Naive thymus-derived CD8-positive, alpha-beta T cell (primary cell): ENCODE measurements at regions not wholly inside any gene's neighbourhood (a gene's known extent, or its start where the extent isn't known, plus 50 kb on each side); places are given as distances from the start of the nearest gene placed in this dataset.

Source experiments
- ATAC-seq, 2 donors: fragments of 150-1000 bp; cut with Tn5 transposase in 1 of 2; sonication (Bioruptor Pico), chemical (Tn5 transposase) in 1 of 2; 1 replicate in 1 of 2; 2 replicates in 1 of 2; pipeline ENCODE4 v1.10.0; 2021; ENCODE audit warnings: mild to moderate bottlenecking in 2 of 2, moderate library complexity in 2 of 2
- POLR2A ChIA-PET: fragments of 350-600 bp; sonication (Branson Sonifier 250); formaldehyde crosslinking; loops from one replicate; lab custom pipeline; 2021; ENCODE audit warnings: antibody characterized with exemption; lab: Charles Lee
- DNase-seq, 10 donors: peaks; one replicate each; pipeline versions ENCODE4 v3.0.0 to v3.0.0-alpha.2; 2020 to 2022
- H3K27ac Mint-ChIP-seq, 10 donors: one replicate each; pipeline ENCODE4 v1.8.0; 2020 to 2022; ENCODE audit warnings: mild to moderate bottlenecking in 10 of 10, mixed read lengths in 10 of 10, moderate library complexity in 4 of 10, inconsistent platforms in 1 of 10
- H3K27me3 Mint-ChIP-seq, 5 donors: one replicate each; pipeline ENCODE4 v1.8.0; 2021 to 2022; ENCODE audit warnings: mixed read lengths in 5 of 5
- H3K36me3 Mint-ChIP-seq, 3 donors: one replicate each; pipeline ENCODE4 v1.8.0; 2020 to 2022; ENCODE audit warnings: mixed read lengths in 3 of 3, mild to moderate bottlenecking in 2 of 3, inconsistent platforms in 1 of 3
- H3K4me1 Mint-ChIP-seq, 4 donors: one replicate each; pipeline ENCODE4 v1.8.0; 2021 to 2022; ENCODE audit warnings: mixed read lengths in 4 of 4
- H3K4me3 Mint-ChIP-seq, 10 donors: one replicate each; pipeline ENCODE4 v1.8.0; 2020 to 2022; ENCODE audit warnings: mild to moderate bottlenecking in 10 of 10, mixed read lengths in 10 of 10, moderate library complexity in 6 of 10, inconsistent platforms in 1 of 10
- H3K9me3 Mint-ChIP-seq, 9 donors: one replicate each; pipeline ENCODE4 v1.8.0; 2020 to 2022; ENCODE audit warnings: mixed read lengths in 9 of 9, mild to moderate bottlenecking in 3 of 9, inconsistent platforms in 1 of 9, moderate library complexity in 1 of 9

- ATAC-seq (no peak), DNase-seq (peak in 1 of 10 donors; percentile 60)
- H3K4me3 Mint-ChIP-seq, result no peak overlapping the region
- no peak overlapping the region for H3K27ac Mint-ChIP-seq
- peaks cover 13 to 51% (median 28%) of the 10 kb centered on the region in 5 donors for H3K27me3 Mint-ChIP-seq
- POLR2A ChIA-PET, result no interaction called here
- H3K4me1 Mint-ChIP-seq, result peaks cover 0 to 5% (median 2%) of the 10 kb centered on the region in 4 donors
- H3K36me3 Mint-ChIP-seq, result no peaks in the 10 kb centered on the region
- peaks cover 0 to 3% (median 0%) of the 10 kb centered on the region in 9 donors for H3K9me3 Mint-ChIP-seq
Observed at GRCh38 chr20:63065911-63066310, 59.1 kb upstream of the BHLHE23 start.

- Mint-ChIP-seq H3K9me3 (no peaks in the 10 kb centered on the region), H3K4me1 (peaks cover 0 to 3% (median 0%) of the 10 kb centered on the region in 4 donors), H3K27me3 (peaks cover 9 to 48% (median 21%) of the 10 kb centered on the region in 5 donors), H3K27ac (no peak overlapping the region), H3K4me3 (no peak overlapping the region), H3K36me3 (no peaks in the 10 kb centered on the region)
- POLR2A ChIA-PET, result no interaction called here
- no peak for ATAC-seq
- peak in 1 of 10 donors; percentile 45 for DNase-seq
Observed at GRCh38 chr20:63064745-63065711, 58.3 kb upstream of the BHLHE23 start.

- Mint-ChIP-seq H3K27me3 (peaks cover 9 to 50% (median 21%) of the 10 kb centered on the region in 5 donors), H3K4me3 (no peak overlapping the region), H3K4me1 (peaks cover 0 to 3% (median 0%) of the 10 kb centered on the region in 4 donors), H3K36me3 (no peaks in the 10 kb centered on the region), H3K27ac (no peak overlapping the region), H3K9me3 (no peaks in the 10 kb centered on the region)
- POLR2A ChIA-PET, result no interaction called here
- ATAC-seq (no peak), DNase-seq (peak in 1 of 10 donors; percentile 57)
Observed at GRCh38 chr20:63064310-63064709, 57.5 kb upstream of the BHLHE23 start.

DNA sequence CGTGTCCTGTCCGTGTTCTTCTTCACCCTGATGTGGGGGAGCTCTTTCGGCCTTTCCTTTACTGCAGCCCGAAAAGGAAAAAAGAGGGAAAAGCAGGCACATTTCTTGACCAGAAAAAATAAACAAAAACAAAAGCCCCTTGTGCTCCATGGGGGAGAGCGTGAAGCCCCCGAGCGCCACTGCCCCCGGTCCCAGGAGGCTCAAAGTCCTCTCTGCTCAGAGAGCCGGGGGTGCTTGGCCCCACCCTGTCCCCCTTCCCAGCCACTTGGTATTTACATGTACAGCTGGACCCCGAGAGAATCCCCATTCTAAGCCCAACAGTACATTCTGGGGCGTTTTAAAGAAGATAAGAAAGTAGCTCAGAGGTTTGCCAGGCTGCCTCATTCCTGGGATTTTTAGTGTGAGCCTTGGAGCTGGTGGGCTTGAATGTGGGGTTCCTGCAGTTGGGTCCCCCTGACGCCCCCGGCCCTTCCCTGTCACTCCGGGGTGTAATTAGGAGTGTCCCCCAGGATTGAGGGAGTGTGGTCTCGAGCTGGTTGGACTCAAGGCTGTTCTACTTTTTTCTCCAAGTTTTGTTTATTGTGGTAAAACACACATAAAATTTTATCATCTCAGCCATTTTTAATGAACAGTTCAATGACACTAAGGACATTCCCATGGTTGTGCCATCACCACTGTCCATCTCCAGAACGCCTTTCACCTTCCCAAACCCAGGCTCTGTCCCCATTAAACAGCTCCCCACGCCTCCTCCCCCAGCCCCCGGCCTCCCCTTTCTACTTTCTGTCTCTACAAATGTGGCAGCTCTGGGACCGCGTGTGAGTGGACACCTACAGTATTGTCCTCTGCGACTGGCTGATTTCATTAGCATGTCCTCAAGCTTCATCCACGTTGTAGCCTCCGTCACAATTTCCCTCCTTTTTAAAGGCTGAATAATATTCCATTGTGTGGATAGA lies 55.7 kb upstream of the BHLHE23 start:
- peak overlapping the region in 1 of 10 donors; percentile 27 for H3K27ac Mint-ChIP-seq
- no peak for DNase-seq
- H3K4me1 Mint-ChIP-seq, result peaks cover 0 to 3% (median 0%) of the 10 kb centered on the region in 4 donors
- peaks cover 8 to 47% (median 18%) of the 10 kb centered on the region in 5 donors for H3K27me3 Mint-ChIP-seq
- no peak overlapping the region for H3K4me3 Mint-ChIP-seq
- POLR2A ChIA-PET, result no interaction called here
- ATAC-seq, result no peak
- no peaks in the 10 kb centered on the region for H3K9me3 Mint-ChIP-seq
- H3K36me3 Mint-ChIP-seq, result no peaks in the 10 kb centered on the region

GRCh38 chr20:63061771-63062100 lies 55.0 kb upstream of the BHLHE23 start:
- Mint-ChIP-seq H3K27me3 (peaks cover 8 to 43% (median 12%) of the 10 kb centered on the region in 5 donors), H3K36me3 (no peaks in the 10 kb centered on the region)

GRCh38 chr20:63061051-63061770 lies 54.4 kb upstream of the BHLHE23 start:
- peaks cover 0 to 3% (median 0%) of the 10 kb centered on the region in 4 donors for H3K4me1 Mint-ChIP-seq
- H3K4me3 Mint-ChIP-seq, result peak overlapping the region in 1 of 10 donors; percentile 29
- POLR2A ChIA-PET, result no interaction called here
- no peak overlapping the region for H3K27ac Mint-ChIP-seq
- H3K9me3 Mint-ChIP-seq, result no peaks in the 10 kb centered on the region
- peaks cover 8 to 38% (median 11%) of the 10 kb centered on the region in 5 donors for H3K27me3 Mint-ChIP-seq
- ATAC-seq (no peak), DNase-seq (peak in 1 of 10 donors; percentile 43)
- H3K36me3 Mint-ChIP-seq, result no peaks in the 10 kb centered on the region

More at GRCh38 chr20:63061771-63062100, 55.0 kb upstream of the BHLHE23 start:
- no peak for ATAC-seq
- no peak overlapping the region for H3K4me3 Mint-ChIP-seq
- POLR2A ChIA-PET, result no interaction called here
- H3K4me1 Mint-ChIP-seq, result peaks cover 0 to 3% (median 0%) of the 10 kb centered on the region in 4 donors
- no peak overlapping the region for H3K27ac Mint-ChIP-seq
- H3K9me3 Mint-ChIP-seq, result no peaks in the 10 kb centered on the region
- DNase-seq, result peak in 1 of 10 donors; percentile 59

GRCh38 chr20:63060057-63060991 lies 53.6 kb upstream of the BHLHE23 start:
- H3K4me1 Mint-ChIP-seq, result peaks cover 0 to 3% (median 0%) of the 10 kb centered on the region in 4 donors
- peaks cover 8 to 35% (median 11%) of the 10 kb centered on the region in 5 donors for H3K27me3 Mint-ChIP-seq
- H3K9me3 Mint-ChIP-seq, result no peaks in the 10 kb centered on the region
- POLR2A ChIA-PET, result no interaction called here
- DNase-seq (peak in 1 of 10 donors; percentile 52), ATAC-seq (no peak)
- no peak overlapping the region for H3K4me3 Mint-ChIP-seq
- H3K36me3 Mint-ChIP-seq, result no peaks in the 10 kb centered on the region
- H3K27ac Mint-ChIP-seq, result no peak overlapping the region

GRCh38 chr20:63059684-63060056 lies 52.9 kb upstream of the BHLHE23 start:
- H3K4me3 Mint-ChIP-seq, result no peak overlapping the region
- no peaks in the 10 kb centered on the region for H3K9me3 Mint-ChIP-seq
- peak in 1 of 10 donors; percentile 3 for DNase-seq
- no peak for ATAC-seq
- POLR2A ChIA-PET, result no interaction called here
- peaks cover 8 to 31% (median 11%) of the 10 kb centered on the region in 5 donors for H3K27me3 Mint-ChIP-seq
- H3K27ac Mint-ChIP-seq, result no peak overlapping the region
- peaks cover 0 to 3% (median 0%) of the 10 kb centered on the region in 4 donors for H3K4me1 Mint-ChIP-seq
- H3K36me3 Mint-ChIP-seq, result no peaks in the 10 kb centered on the region

- Mint-ChIP-seq H3K27me3 (peaks cover 7 to 32% (median 12%) of the 10 kb centered on the region in 5 donors), H3K9me3 (no peaks in the 10 kb centered on the region), H3K36me3 (no peaks in the 10 kb centered on the region), H3K27ac (no peak overlapping the region), H3K4me3 (no peak overlapping the region), H3K4me1 (peaks cover 0 to 3% (median 0%) of the 10 kb centered on the region in 4 donors)
- ATAC-seq, result no peak
- peak in 1 of 10 donors; percentile 23 for DNase-seq
- POLR2A ChIA-PET, result no interaction called here
Observed at GRCh38 chr20:63058696-63059335, 52.1 kb upstream of the BHLHE23 start.

GRCh38 chr20:63057171-63058117 lies 50.7 kb upstream of the BHLHE23 start:
- H3K27me3 Mint-ChIP-seq, result peaks cover 9 to 34% (median 13%) of the 10 kb centered on the region in 5 donors
- H3K4me1 Mint-ChIP-seq, result peaks cover 0 to 3% (median 0%) of the 10 kb centered on the region in 4 donors
- DNase-seq (peak in 1 of 10 donors; percentile 14), ATAC-seq (no peak)
- H3K4me3 Mint-ChIP-seq, result no peak overlapping the region
- H3K36me3 Mint-ChIP-seq, result no peaks in the 10 kb centered on the region
- no peaks in the 10 kb centered on the region for H3K9me3 Mint-ChIP-seq
- POLR2A ChIA-PET, result interaction anchor here (0.6 kb wide), 1 partner anchor 125 kb away, joined by 3 read pairs; no protein-coding TSS in a partner anchor
- H3K27ac Mint-ChIP-seq, result no peak overlapping the region
